HL-60 (cell line): ENCODE measurements at regions not wholly inside any gene's neighbourhood (a gene's known extent, or its start where the extent isn't known, plus 50 kb on each side); places are given as distances from the start of the nearest gene placed in this dataset.
"Not testable (repeated sequence)": the region's sequence is repeated elsewhere in the genome, so short reads cannot be mapped to it uniquely, and the experiment has no call there.

ENCODE experiments used
- DNase-seq, 2 experiments: peaks; one replicate each; pipeline ENCODE4 v3.0.0-alpha.2; 2010 to 2020; ENCODE audit warnings: low read depth in 1 of 2, low spot score in 1 of 2
- H3K27ac ChIP-seq: fragments of 250-450 bp; sonication (Bioruptor Pico); replicated peaks from 2 replicates; pipeline ENCODE4 v1.5.1; 2020; ENCODE audit warnings: mild to moderate bottlenecking, moderate library complexity
- H3K27me3 ChIP-seq: fragments of 250-450 bp; sonication (Bioruptor Pico); 2 replicates; pipeline ENCODE4 v1.5.1; 2021; ENCODE audit warnings: mild to moderate bottlenecking, moderate library complexity; ENCODE audit not compliant: insufficient read depth, poor library complexity, severe bottlenecking
- H3K4me3 ChIP-seq: replicated peaks from 2 replicates; pipeline ENCODE4 v1.5.1; 2011; ENCODE audit warnings: mild to moderate bottlenecking, control low read depth, low read length; ENCODE audit not compliant: insufficient read depth
- GABPA ChIP-seq: IDR thresholded peaks from 2 replicates; pipeline ENCODE4 v1.6.1; 2012; ENCODE audit warnings: low read depth
- POLR2AphosphoS5 ChIP-seq: IDR thresholded peaks from 2 replicates; pipeline ENCODE4 v1.6.1; 2012; ENCODE audit warnings: low read depth
- REST ChIP-seq: IDR thresholded peaks from 2 replicates; pipeline ENCODE4 v1.6.1; 2012; ENCODE audit warnings: low read depth; ENCODE audit not compliant: insufficient replicate concordance
- SPI1 ChIP-seq: IDR thresholded peaks from 2 replicates; pipeline ENCODE4 v1.6.1; 2012; ENCODE audit warnings: low read depth, mild to moderate bottlenecking, borderline replicate concordance
- TF ChIP-seq, protein P1 (sequence below): IDR thresholded peaks from one replicate; pipeline ENCODE4 v1.5.1; 2011; ENCODE audit warnings: low read length, control low read depth, inconsistent platforms; ENCODE audit not compliant: insufficient read depth

GRCh38 chr1:143709606-143710259, 262.1 kb downstream of the FAM72C start:
- Histone ChIP-seq H3K27ac (peak overlapping the region; percentile 43), H3K4me3 (peak overlapping the region; percentile 18)
- TF ChIP-seq, protein P1, sequence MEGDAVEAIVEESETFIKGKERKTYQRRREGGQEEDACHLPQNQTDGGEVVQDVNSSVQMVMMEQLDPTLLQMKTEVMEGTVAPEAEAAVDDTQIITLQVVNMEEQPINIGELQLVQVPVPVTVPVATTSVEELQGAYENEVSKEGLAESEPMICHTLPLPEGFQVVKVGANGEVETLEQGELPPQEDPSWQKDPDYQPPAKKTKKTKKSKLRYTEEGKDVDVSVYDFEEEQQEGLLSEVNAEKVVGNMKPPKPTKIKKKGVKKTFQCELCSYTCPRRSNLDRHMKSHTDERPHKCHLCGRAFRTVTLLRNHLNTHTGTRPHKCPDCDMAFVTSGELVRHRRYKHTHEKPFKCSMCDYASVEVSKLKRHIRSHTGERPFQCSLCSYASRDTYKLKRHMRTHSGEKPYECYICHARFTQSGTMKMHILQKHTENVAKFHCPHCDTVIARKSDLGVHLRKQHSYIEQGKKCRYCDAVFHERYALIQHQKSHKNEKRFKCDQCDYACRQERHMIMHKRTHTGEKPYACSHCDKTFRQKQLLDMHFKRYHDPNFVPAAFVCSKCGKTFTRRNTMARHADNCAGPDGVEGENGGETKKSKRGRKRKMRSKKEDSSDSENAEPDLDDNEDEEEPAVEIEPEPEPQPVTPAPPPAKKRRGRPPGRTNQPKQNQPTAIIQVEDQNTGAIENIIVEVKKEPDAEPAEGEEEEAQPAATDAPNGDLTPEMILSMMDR, result peak; percentile 9
- H3K27me3 ChIP-seq, result not testable (repeated sequence)
- DNase-seq, result peak; percentile 20 to 72

GRCh38 chr1:143702739-143703138, 269.0 kb downstream of the FAM72C start:
- not testable (repeated sequence) for DNase-seq

DNA sequence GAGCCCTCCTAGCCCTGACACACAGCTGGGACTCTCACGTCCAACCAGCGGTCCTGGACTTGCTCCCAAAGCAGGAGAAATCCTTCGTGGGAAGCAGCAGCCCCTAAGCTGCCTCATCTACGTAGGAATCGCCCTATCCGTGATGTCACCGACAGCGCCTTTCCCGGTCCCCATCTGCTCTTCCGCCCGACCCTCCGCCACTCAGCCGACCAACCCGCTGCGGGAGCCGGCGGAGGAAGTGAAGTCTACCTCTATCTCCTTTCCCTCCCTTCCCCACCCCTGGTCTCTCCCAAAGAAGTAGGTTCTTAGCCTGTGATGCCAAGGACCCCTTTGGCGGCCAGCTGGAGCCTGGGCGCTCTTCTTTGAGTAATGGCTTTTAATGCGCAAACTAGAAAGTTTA, 272.1 kb downstream of the FAM72C start:
- no peak overlapping the region for H3K27ac ChIP-seq
- H3K27me3 ChIP-seq, result no peaks in the 10 kb centered on the region
- H3K4me3 ChIP-seq, result no peak overlapping the region
- TF ChIP-seq POLR2AphosphoS5, result no peak
- TF ChIP-seq SPI1, result no peak
- no peak for TF ChIP-seq GABPA
- no peak for TF ChIP-seq REST
- TF ChIP-seq, protein P1, result no peak
- no peak for DNase-seq

More at GRCh38 chr1:143702739-143703138, 269.0 kb downstream of the FAM72C start:
- H3K4me3 ChIP-seq, H3K27ac ChIP-seq, H3K27me3 ChIP-seq: not testable (repeated sequence)

GRCh38 chr1:143699115-143699514, 272.7 kb downstream of the FAM72C start:
- TF ChIP-seq GABPA, result no peak
- no peak for TF ChIP-seq REST
- no peak for TF ChIP-seq POLR2AphosphoS5
- TF ChIP-seq SPI1, result no peak
- TF ChIP-seq, protein P1, result no peak
- Histone ChIP-seq H3K27ac (peak overlapping the region; percentile 53), H3K27me3 (no peaks in the 10 kb centered on the region), H3K4me3 (no peak overlapping the region)
- DNase-seq, result peak in 1 of 2 experiments; percentile 72
